ENCODE measurements at regions not wholly inside any gene's neighbourhood (a gene's known extent, or its start where the extent isn't known, plus 50 kb on each side); places are given as distances from the start of the nearest gene placed in this dataset.

DNA sequence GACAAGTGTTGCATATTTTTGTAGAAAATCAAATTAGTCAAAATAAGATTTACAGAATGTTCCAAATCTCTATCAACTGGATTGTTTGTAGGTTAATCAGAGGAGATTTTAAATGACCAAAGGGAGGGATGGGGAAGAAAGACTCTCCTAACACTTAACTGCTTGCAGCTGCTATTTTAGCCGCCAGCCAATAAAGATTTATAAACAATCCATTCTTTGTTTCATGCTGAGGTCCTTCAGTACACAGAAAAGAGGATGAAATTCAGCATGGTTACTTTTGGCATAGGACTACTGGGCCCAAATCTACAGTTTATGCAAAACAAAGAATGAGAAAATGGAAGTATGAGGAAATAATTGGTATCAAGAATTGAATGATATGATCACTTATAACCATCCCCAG, 86.4 kb upstream of the FN1 start:
- no peak overlapping the region for H3K4me3 ChIP-seq (ENCODE audit: low read depth, low read length)
- no peak for DNase-seq (ENCODE audit: extremely low spot score)
- no peak overlapping the region for H3K27ac ChIP-seq (ENCODE audit: low read depth)
- no peaks in the 10 kb centered on the region for H3K4me1 ChIP-seq (ENCODE audit: insufficient read depth)
- no peaks in the 10 kb centered on the region for H3K36me3 ChIP-seq (ENCODE audit: insufficient read depth)
- WGBS, result 39% methylated on average over 1 of the region's 1 CpG

DNA sequence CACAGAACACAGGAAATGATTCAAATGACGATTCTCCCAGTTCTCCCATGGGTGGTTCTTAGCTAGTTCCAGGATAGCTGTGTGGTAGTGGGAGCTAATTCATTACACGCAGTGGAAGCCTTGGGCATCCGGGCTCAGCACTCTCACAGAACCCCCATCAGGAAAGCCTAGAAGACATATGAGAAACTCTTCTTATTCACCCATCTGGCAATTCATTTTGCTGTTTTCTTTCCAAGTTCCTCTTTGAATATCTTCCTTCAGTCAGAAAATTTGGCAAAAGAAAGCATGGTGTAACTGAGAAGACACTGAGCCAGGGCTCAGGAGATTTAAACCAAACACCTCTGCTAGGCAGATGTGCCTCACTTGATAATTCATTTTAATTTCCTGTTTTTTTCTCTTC, 85.2 kb upstream of the FN1 start:
- 79% methylated on average over 3 of the region's 3 CpGs for WGBS
- Histone ChIP-seq H3K4me3 (ENCODE audit: low read depth, low read length) (no peak overlapping the region), H3K27ac (ENCODE audit: low read depth) (no peak overlapping the region), H3K36me3 (ENCODE audit: insufficient read depth) (no peaks in the 10 kb centered on the region), H3K4me1 (ENCODE audit: insufficient read depth) (no peaks in the 10 kb centered on the region)
- DNase-seq (ENCODE audit: extremely low spot score), result no peak

DNA sequence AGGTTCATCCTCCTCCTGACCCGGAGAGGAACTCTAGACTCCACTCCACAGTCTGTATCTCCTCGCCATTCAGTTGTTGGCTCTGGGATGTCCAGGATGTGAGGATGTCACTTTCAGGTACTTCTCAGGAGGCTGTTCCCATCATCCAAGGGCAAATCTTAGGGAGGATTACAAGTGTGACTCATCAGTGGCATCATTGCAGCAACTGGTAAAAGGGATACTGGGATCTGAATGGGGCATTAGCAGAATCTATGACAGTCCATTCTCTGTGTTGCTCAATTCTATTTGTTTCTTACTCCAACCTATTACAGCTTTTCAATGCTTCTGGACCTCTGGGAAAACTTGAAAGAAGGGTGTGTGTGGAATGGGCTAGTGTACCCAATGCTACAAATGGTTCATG, 81.5 kb upstream of the FN1 start:
- Histone ChIP-seq H3K27ac (ENCODE audit: low read depth) (no peak overlapping the region), H3K4me1 (ENCODE audit: insufficient read depth) (no peaks in the 10 kb centered on the region), H3K36me3 (ENCODE audit: insufficient read depth) (no peaks in the 10 kb centered on the region), H3K4me3 (ENCODE audit: low read depth, low read length) (no peak overlapping the region)
- WGBS, result 70% methylated on average over 2 of the region's 2 CpGs
- no peak for DNase-seq (ENCODE audit: extremely low spot score)

DNA sequence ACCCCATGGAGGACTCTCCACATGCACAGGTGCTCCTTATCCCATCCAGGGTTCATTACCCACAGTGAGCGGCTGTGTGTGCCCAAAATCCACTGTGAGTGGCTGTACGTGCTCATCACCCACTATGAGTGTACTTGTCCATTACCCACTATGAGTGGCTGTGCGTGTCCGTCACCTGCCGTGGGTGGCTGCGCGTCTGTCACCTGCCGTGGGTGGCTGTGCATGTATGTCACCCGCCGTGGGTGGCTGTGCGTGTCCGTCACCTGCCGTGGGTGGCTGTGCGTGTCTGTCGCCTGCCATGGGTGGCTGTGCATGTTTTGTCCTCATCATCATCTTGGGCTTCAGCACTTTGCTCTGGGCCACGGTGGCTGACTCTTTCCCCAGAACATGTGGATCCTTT, 78.6 kb upstream of the FN1 start:
- WGBS, result 98% methylated on average over 16 of the region's 16 CpGs
- no peak overlapping the region for H3K27ac ChIP-seq (ENCODE audit: low read depth)
- H3K4me3 ChIP-seq (ENCODE audit: low read depth, low read length), result no peak overlapping the region
- no peak for DNase-seq (ENCODE audit: extremely low spot score)
- no peaks in the 10 kb centered on the region for H3K4me1 ChIP-seq (ENCODE audit: insufficient read depth)
- no peaks in the 10 kb centered on the region for H3K36me3 ChIP-seq (ENCODE audit: insufficient read depth)

DNA sequence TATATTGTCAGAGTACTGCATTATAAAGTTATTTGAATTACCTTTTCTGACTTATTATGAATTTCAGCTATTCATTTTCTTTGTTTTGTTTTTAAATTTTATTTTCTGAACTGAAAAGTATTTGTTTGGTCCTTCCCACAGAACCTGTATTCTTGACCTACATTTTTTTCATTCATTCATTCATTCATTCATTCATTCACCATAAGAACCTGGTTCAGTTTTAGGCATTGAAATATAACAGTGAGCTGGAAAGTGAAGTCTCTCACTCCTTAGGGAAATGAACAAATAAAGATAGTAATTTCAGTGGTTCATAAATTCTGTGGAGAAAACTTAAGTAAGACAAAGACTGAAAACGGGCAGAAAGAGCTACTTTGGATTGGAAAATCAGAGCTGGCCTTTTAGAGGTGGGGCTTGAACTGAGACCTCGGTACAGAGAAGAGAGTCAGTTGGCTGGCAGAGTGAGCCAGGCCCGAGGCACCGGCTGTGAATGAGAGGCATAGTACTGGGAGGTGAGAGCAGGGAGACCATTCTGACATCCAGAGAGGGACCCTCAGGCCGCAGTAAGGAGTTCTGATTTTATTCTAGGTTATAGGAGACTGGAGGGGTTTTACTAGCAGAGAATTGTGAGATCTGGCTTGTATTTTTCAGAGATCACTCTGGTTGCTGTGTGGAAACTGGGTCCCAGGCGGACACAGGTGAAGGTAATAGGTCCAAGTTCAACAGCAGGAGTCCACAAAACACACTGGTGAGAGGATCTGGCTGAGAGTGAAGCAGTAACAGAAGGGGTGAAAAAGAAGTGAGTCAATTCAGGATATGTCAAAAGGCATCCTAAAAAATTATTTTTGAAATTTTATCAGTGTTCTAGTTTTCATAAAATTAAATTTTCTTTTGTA, 75.8 kb upstream of the FN1 start:
- no peak overlapping the region for H3K27ac ChIP-seq (ENCODE audit: low read depth)
- H3K4me3 ChIP-seq (ENCODE audit: low read depth, low read length), result no peak overlapping the region
- no peaks in the 10 kb centered on the region for H3K4me1 ChIP-seq (ENCODE audit: insufficient read depth)
- 83% methylated on average over 6 of the region's 6 CpGs for WGBS
- H3K36me3 ChIP-seq (ENCODE audit: insufficient read depth), result no peaks in the 10 kb centered on the region
- no peak for DNase-seq (ENCODE audit: extremely low spot score)

DNA sequence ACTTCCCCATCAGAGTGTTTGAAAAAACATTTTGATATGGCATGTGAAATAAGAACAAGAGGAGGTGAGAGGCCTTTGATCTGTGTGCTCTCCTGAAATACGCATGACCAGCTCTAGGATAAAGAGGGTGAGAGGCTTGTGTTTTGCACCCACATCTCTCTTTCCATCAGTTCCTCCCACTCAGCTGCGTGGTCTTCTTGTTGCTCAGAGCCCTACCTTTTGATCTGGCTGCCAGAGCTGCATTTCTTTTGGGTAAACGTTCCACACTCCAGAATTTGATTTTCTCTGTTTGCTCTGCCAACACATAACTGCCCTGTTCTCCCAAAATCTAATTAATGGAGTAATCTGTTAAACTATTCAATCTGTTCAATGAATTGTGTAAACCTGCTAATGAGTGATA, 72.0 kb upstream of the FN1 start:
- Histone ChIP-seq H3K27ac (ENCODE audit: low read depth) (no peak overlapping the region), H3K4me3 (ENCODE audit: low read depth, low read length) (no peak overlapping the region), H3K4me1 (ENCODE audit: insufficient read depth) (no peaks in the 10 kb centered on the region), H3K36me3 (ENCODE audit: insufficient read depth) (no peaks in the 10 kb centered on the region)
- no peak for DNase-seq (ENCODE audit: extremely low spot score)
- WGBS, result 63% methylated on average over 3 of the region's 3 CpGs

DNA sequence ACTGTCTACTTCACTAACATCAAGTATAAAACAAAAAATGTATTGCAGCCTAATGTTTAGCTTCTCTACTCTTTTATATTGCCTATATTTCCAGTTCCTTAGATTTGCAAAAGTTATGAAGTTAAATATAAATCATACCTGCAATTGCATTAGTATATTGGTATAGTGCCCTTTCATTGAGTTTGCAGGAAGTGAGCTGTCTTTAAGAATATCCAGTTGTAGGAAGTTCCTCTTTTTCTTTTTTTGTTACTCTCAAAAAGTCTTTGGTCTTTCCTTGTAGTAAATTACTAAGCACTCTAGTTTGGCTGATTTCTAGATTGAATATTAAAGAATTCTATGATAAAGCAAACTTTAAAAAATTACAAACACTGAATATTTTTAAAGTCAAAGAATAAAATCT, 71.3 kb upstream of the FN1 start:
- no peaks in the 10 kb centered on the region for H3K36me3 ChIP-seq (ENCODE audit: insufficient read depth)
- no peak for DNase-seq (ENCODE audit: extremely low spot score)
- H3K4me1 ChIP-seq (ENCODE audit: insufficient read depth), result no peaks in the 10 kb centered on the region
- no peak overlapping the region for H3K4me3 ChIP-seq (ENCODE audit: low read depth, low read length)
- no peak overlapping the region for H3K27ac ChIP-seq (ENCODE audit: low read depth)

DNA sequence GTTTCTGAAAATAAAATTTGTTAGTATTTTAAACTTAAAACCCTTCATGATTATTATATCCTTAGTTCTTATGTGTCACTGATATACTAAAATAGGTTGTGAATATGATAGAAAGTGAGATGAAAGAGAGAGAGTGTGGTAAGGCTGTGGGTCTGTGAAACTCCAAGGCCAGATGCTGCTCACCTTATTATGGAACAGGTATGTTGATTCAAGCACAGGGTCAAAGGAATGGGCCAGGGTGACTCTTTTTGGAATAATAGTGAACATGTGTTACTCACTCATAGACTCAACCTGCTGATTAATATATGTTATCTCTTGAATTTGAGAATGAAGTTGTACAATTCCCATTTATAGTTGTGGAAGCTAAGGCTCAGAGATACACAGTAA, 70.7 kb upstream of the FN1 start:
- DNase-seq (ENCODE audit: extremely low spot score), result no peak
- no peak overlapping the region for H3K4me3 ChIP-seq (ENCODE audit: low read depth, low read length)
- no peaks in the 10 kb centered on the region for H3K36me3 ChIP-seq (ENCODE audit: insufficient read depth)
- H3K27ac ChIP-seq (ENCODE audit: low read depth), result no peak overlapping the region
- H3K4me1 ChIP-seq (ENCODE audit: insufficient read depth), result no peaks in the 10 kb centered on the region

DNA sequence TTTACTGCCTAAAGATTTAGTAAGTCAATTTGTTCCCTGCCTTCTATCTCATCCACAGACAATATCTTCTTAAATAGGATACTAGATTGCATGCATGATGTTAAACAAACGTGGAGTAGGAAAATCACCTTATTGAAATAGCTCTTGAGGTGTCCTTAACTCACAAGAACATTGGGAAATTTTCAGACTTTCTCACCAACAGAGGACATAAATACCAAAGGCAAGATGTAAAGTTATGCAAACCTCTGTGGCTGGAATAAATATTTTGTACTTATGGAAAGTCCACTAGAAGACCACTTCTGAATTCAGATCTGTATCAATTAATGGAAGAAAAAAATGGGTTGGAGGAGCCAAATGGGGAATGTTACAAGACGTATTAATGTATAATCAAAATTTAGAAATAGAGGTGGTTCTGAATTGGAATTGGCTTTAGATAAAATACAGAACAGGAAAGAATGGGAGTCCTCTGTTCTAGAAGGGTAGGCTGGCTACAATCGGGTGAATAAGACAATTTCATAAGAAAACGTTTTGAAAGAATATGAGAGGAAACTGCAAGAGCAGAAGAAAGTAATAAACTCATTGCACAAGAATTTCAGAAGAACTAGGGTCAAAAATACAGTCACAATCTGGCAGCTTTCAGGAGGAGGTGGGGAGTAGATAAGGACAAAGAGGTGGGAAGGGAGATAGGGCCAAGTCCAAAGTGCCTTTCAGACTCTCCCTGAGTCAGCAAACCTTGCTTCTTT, 69.3 kb upstream of the FN1 start:
- H3K4me3 ChIP-seq (ENCODE audit: low read depth, low read length), result no peak overlapping the region
- DNase-seq (ENCODE audit: extremely low spot score), result no peak
- 65% methylated on average over 4 of the region's 4 CpGs for WGBS
- no peaks in the 10 kb centered on the region for H3K36me3 ChIP-seq (ENCODE audit: insufficient read depth)
- no peaks in the 10 kb centered on the region for H3K4me1 ChIP-seq (ENCODE audit: insufficient read depth)
- H3K27ac ChIP-seq (ENCODE audit: low read depth), result no peak overlapping the region

DNA sequence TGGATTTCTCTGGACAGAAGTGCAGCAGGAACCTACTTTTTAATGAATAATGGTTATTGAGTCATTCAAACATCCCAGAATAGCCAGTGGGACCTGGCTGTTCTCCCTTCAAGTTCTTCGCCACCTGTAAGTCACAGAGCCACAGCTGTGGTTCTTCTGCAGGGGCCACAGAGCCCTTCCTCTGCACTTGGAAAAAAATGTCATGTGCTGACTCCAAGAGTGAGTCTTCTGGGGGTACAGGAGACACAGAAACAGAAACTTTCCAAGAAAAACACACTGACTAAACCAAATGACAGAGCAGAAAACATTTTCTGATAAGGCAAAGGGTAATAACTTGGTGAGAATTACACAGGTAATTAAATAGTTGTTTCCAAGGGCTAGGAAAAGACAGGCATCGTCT, 68.7 kb upstream of the FN1 start:
- 82% methylated on average over 2 of the region's 2 CpGs for WGBS
- Histone ChIP-seq H3K36me3 (ENCODE audit: insufficient read depth) (no peaks in the 10 kb centered on the region), H3K4me1 (ENCODE audit: insufficient read depth) (no peaks in the 10 kb centered on the region), H3K27ac (ENCODE audit: low read depth) (no peak overlapping the region), H3K4me3 (ENCODE audit: low read depth, low read length) (no peak overlapping the region)
- no peak for DNase-seq (ENCODE audit: extremely low spot score)

DNA sequence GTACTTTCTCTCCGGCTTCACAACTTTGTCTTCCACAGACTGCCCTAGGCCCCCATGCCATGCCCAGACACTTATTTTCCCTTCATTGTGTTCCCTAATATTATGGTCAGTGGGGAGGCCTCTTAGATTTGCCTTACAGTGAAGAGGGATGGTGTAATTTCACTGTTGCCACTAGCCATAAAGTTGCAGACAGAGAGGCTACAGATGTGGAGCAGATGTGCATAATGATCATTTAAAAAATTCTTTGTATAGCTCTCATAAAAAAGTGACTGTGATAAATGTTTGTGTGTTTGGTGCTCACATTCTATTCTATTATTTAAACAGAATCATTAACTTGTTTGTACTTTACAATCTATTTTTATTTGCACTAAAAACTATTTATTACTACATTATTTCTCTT, 67.5 kb upstream of the FN1 start:
- WGBS, result 99% methylated on average over 1 of the region's 1 CpG
- Histone ChIP-seq H3K36me3 (ENCODE audit: insufficient read depth) (no peaks in the 10 kb centered on the region), H3K4me1 (ENCODE audit: insufficient read depth) (no peaks in the 10 kb centered on the region), H3K27ac (ENCODE audit: low read depth) (no peak overlapping the region), H3K4me3 (ENCODE audit: low read depth, low read length) (no peak overlapping the region)
- no peak for DNase-seq (ENCODE audit: extremely low spot score)

DNA sequence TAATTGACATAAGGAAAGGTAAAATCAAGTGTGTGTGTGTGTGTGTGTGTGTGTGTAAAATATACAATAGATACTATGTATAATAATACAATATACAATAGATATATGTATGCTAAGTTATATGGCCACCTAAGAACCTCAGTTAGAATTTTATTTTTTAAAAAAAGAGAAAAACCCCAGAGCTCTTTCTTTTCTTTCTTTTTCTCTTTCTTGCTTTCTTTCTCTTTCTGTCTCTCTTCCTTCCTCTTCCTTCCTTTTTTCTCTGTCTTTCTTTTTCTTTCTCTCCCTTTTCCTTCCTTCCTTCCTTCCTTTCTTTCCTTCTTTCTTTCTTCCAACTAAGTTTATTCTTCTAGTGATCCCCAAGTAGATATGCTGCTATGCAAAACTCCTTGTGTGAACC, 64.6 kb upstream of the FN1 start:
- Histone ChIP-seq H3K36me3 (ENCODE audit: insufficient read depth) (no peaks in the 10 kb centered on the region), H3K4me1 (ENCODE audit: insufficient read depth) (no peaks in the 10 kb centered on the region), H3K4me3 (ENCODE audit: low read depth, low read length) (no peak overlapping the region), H3K27ac (ENCODE audit: low read depth) (no peak overlapping the region)
- no peak for DNase-seq (ENCODE audit: extremely low spot score)

DNA sequence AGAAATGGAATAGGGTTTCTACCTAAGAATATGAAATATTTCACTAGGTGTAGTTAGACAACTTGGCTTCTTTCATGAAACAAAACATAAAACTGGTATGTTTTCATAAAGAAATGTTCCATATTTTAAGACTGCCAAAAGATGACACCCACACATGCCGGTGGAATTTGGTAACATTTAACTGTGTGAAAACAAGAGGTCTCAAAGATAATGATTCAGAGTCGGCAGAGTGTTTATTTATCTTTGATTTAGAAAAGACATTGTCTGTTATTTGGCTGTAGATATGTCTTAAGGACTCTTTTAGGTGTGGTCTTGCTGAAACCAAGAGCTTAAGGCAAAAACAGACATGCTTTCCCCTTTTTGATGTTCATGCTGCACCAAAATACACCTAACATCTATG, 63.5 kb upstream of the FN1 start:
- WGBS, result 35% methylated on average over 2 of the region's 2 CpGs

DNA sequence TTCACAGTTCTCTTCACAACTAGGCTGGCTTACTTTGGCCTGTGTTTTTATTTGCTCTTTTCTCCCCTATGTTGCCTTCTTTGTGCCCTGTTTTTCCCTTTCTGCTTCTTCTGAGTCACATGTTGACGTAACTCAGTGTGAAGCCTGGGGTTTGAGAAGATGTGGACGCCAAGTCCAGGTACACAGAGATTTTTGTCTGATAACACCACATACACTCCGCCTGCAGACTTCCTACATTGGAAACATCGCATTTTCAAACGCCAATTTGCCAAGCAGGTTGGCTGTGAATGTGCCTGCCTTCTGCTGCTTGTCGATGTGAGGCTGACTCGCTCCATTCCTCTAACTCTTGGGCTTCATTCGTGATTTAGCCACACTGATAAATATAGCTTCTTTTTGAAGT, 62.6 kb upstream of the FN1 start:
- 78% methylated on average over 8 of the region's 8 CpGs for WGBS
- Histone ChIP-seq H3K4me3 (ENCODE audit: low read depth, low read length) (no peak overlapping the region), H3K4me1 (ENCODE audit: insufficient read depth) (no peaks in the 10 kb centered on the region), H3K27ac (ENCODE audit: low read depth) (no peak overlapping the region), H3K36me3 (ENCODE audit: insufficient read depth) (no peaks in the 10 kb centered on the region)
- no peak for DNase-seq (ENCODE audit: extremely low spot score)

More for the DNA sequence above, 63.5 kb upstream of the FN1 start:
- Histone ChIP-seq H3K27ac (ENCODE audit: low read depth) (no peak overlapping the region), H3K36me3 (ENCODE audit: insufficient read depth) (no peaks in the 10 kb centered on the region), H3K4me1 (ENCODE audit: insufficient read depth) (no peaks in the 10 kb centered on the region), H3K4me3 (ENCODE audit: low read depth, low read length) (no peak overlapping the region)
- no peak for DNase-seq (ENCODE audit: extremely low spot score)

Measured in urinary bladder (tissue), 3 donors.